ENCODE measurements at regions not wholly inside any gene's neighbourhood (a gene's known extent, or its start where the extent isn't known, plus 50 kb on each side); places are given as distances from the start of the nearest gene placed in this dataset.

- Mint-ChIP-seq H3K27me3 (peaks cover 29% of the 10 kb centered on the region), H3K27ac (no peak overlapping the region), H3K9me3 (peaks cover 8 to 12% of the 10 kb centered on the region in 2 donors), H3K4me3 (no peak overlapping the region), H3K4me1 (no peaks in the 10 kb centered on the region)
- ATAC-seq (no peak), DNase-seq (no peak)
Observed at GRCh38 chr13:100892981-100893380, 218.4 kb upstream of the TMTC4 start.

- Mint-ChIP-seq H3K9me3 (peaks cover 8 to 13% of the 10 kb centered on the region in 2 donors), H3K4me1 (no peaks in the 10 kb centered on the region), H3K27me3 (peaks cover 21% of the 10 kb centered on the region), H3K4me3 (no peak overlapping the region), H3K27ac (no peak overlapping the region)
- no peak for DNase-seq
- ATAC-seq: no peak
Observed at GRCh38 chr13:100890645-100891044, 216.1 kb upstream of the TMTC4 start.

GRCh38 chr13:100887729-100888151 lies 213.1 kb upstream of the TMTC4 start:
- no peak for ATAC-seq
- peaks cover 8% of the 10 kb centered on the region for H3K27me3 Mint-ChIP-seq
- no peak overlapping the region for H3K4me3 Mint-ChIP-seq
- no peak for DNase-seq
- no peaks in the 10 kb centered on the region for H3K4me1 Mint-ChIP-seq
- H3K9me3 Mint-ChIP-seq: peaks cover 4 to 13% of the 10 kb centered on the region in 2 donors
- no peak overlapping the region for H3K27ac Mint-ChIP-seq

- DNase-seq (no peak), ATAC-seq (no peak)
- peaks cover 23% of the 10 kb centered on the region for H3K27me3 Mint-ChIP-seq
- no peak overlapping the region for H3K27ac Mint-ChIP-seq
- H3K4me1 Mint-ChIP-seq: no peaks in the 10 kb centered on the region
- H3K4me3 Mint-ChIP-seq: no peak overlapping the region
- peaks cover 5% of the 10 kb centered on the region in 2 donors for H3K9me3 Mint-ChIP-seq
Observed at GRCh38 chr13:100883453-100883852, 208.9 kb upstream of the TMTC4 start.

GRCh38 chr13:100881291-100881864 lies 206.8 kb upstream of the TMTC4 start:
- Mint-ChIP-seq H3K4me3 (no peak overlapping the region), H3K4me1 (peaks cover 4% of the 10 kb centered on the region), H3K27ac (no peak overlapping the region), H3K9me3 (peaks cover 4 to 5% of the 10 kb centered on the region in 2 donors), H3K27me3 (peaks cover 38% of the 10 kb centered on the region)
- DNase-seq (no peak), ATAC-seq (no peak)

- H3K9me3 Mint-ChIP-seq: peaks cover 5 to 7% of the 10 kb centered on the region in 2 donors
- peaks cover 16% of the 10 kb centered on the region for H3K4me1 Mint-ChIP-seq
- H3K27me3 Mint-ChIP-seq: peaks cover 41% of the 10 kb centered on the region
- no peak for DNase-seq
- no peak overlapping the region for H3K27ac Mint-ChIP-seq
- H3K4me3 Mint-ChIP-seq: no peak overlapping the region
- no peak for ATAC-seq
Observed at GRCh38 chr13:100880166-100880565, 205.6 kb upstream of the TMTC4 start.

GRCh38 chr13:100879255-100879654 lies 204.7 kb upstream of the TMTC4 start:
- Mint-ChIP-seq H3K27ac (no peak overlapping the region), H3K4me1 (peaks cover 19% of the 10 kb centered on the region), H3K4me3 (no peak overlapping the region), H3K27me3 (peaks cover 41% of the 10 kb centered on the region), H3K9me3 (peaks cover 5 to 7% of the 10 kb centered on the region in 2 donors)
- ATAC-seq (no peak), DNase-seq (no peak)

GRCh38 chr13:100876044-100876403 lies 201.4 kb upstream of the TMTC4 start:
- Mint-ChIP-seq H3K27ac (no peak overlapping the region), H3K27me3 (peaks cover 63% of the 10 kb centered on the region), H3K4me3 (peak overlapping the region; percentile 30 to 39), H3K4me1 (peaks cover 19% of the 10 kb centered on the region), H3K9me3 (peaks cover 5 to 7% of the 10 kb centered on the region in 2 donors)
- no peak for ATAC-seq
- DNase-seq: no peak

GRCh38 chr13:100875392-100876043 lies 200.9 kb upstream of the TMTC4 start:
- peak overlapping the region; percentile 45 to 70 for H3K27ac Mint-ChIP-seq
- H3K9me3 Mint-ChIP-seq: peaks cover 5 to 7% of the 10 kb centered on the region in 2 donors
- H3K27me3 Mint-ChIP-seq: peaks cover 63% of the 10 kb centered on the region
- peaks cover 19% of the 10 kb centered on the region for H3K4me1 Mint-ChIP-seq
- peak; percentile 39 to 47 for DNase-seq
- peak overlapping the region; percentile 14 to 41 for H3K4me3 Mint-ChIP-seq
- peak; percentile 93 for ATAC-seq

GRCh38 chr13:100872761-100873160 lies 198.2 kb upstream of the TMTC4 start:
- H3K4me3 Mint-ChIP-seq: no peak overlapping the region

GRCh38 chr13:100870898-100871297 lies 196.3 kb upstream of the TMTC4 start:
- peaks cover 11% of the 10 kb centered on the region for H3K4me1 Mint-ChIP-seq
- ATAC-seq (no peak), DNase-seq (no peak)
- peaks cover 33% of the 10 kb centered on the region for H3K27me3 Mint-ChIP-seq
- peaks cover 12 to 25% of the 10 kb centered on the region in 2 donors for H3K9me3 Mint-ChIP-seq
- H3K27ac Mint-ChIP-seq: no peak overlapping the region
- no peak overlapping the region for H3K4me3 Mint-ChIP-seq

More at GRCh38 chr13:100872761-100873160, 198.2 kb upstream of the TMTC4 start:
- ATAC-seq: no peak
- no peak for DNase-seq
- Mint-ChIP-seq H3K27me3 (peaks cover 50% of the 10 kb centered on the region), H3K4me1 (peaks cover 19% of the 10 kb centered on the region), H3K27ac (no peak overlapping the region), H3K9me3 (peaks cover 0 to 16% of the 10 kb centered on the region in 2 donors)

- no peak for DNase-seq
- no peaks in the 10 kb centered on the region for H3K4me1 Mint-ChIP-seq
- no peak overlapping the region for H3K4me3 Mint-ChIP-seq
- peaks cover 4% of the 10 kb centered on the region in 2 donors for H3K9me3 Mint-ChIP-seq
- H3K27ac Mint-ChIP-seq: no peak overlapping the region
- no peaks in the 10 kb centered on the region for H3K27me3 Mint-ChIP-seq
- ATAC-seq: no peak
Observed at GRCh38 chr13:100860866-100861265, 186.3 kb upstream of the TMTC4 start.

GRCh38 chr13:100859861-100860260 lies 185.3 kb upstream of the TMTC4 start:
- H3K9me3 Mint-ChIP-seq: no peaks in the 10 kb centered on the region
- no peak overlapping the region for H3K4me3 Mint-ChIP-seq
- H3K27ac Mint-ChIP-seq: no peak overlapping the region
- no peak for DNase-seq
- no peak for ATAC-seq
- H3K27me3 Mint-ChIP-seq: peaks cover 7% of the 10 kb centered on the region
- no peaks in the 10 kb centered on the region for H3K4me1 Mint-ChIP-seq

GRCh38 chr13:100855151-100855550 lies 180.6 kb upstream of the TMTC4 start:
- ATAC-seq: no peak
- Mint-ChIP-seq H3K27me3 (peaks cover 7% of the 10 kb centered on the region), H3K4me3 (no peak overlapping the region), H3K9me3 (no peaks in the 10 kb centered on the region), H3K4me1 (no peaks in the 10 kb centered on the region), H3K27ac (no peak overlapping the region)
- DNase-seq: no peak

GRCh38 chr13:100854006-100854405 lies 179.4 kb upstream of the TMTC4 start:
- no peak for DNase-seq

GRCh38 chr13:100853434-100853833 lies 178.8 kb upstream of the TMTC4 start:
- H3K4me1 Mint-ChIP-seq: no peaks in the 10 kb centered on the region
- H3K27ac Mint-ChIP-seq: no peak overlapping the region
- no peaks in the 10 kb centered on the region for H3K9me3 Mint-ChIP-seq
- H3K4me3 Mint-ChIP-seq: no peak overlapping the region
- no peak for DNase-seq
- no peak for ATAC-seq
- H3K27me3 Mint-ChIP-seq: peaks cover 7% of the 10 kb centered on the region

More at GRCh38 chr13:100854006-100854405, 179.4 kb upstream of the TMTC4 start:
- Mint-ChIP-seq H3K4me3 (no peak overlapping the region), H3K27ac (no peak overlapping the region), H3K9me3 (no peaks in the 10 kb centered on the region), H3K4me1 (no peaks in the 10 kb centered on the region), H3K27me3 (peaks cover 7% of the 10 kb centered on the region)
- no peak for ATAC-seq

Measured in stimulated activated naive CD8-positive, alpha-beta T cell treated with anti-CD3 and anti-CD28 coated beads, Interleukin-15, amount 100 ng/mL, for 72 hours (primary cell).